ENCODE measurements at regions not wholly inside any gene's neighbourhood (a gene's known extent, or its start where the extent isn't known, plus 50 kb on each side); places are given as distances from the start of the nearest gene placed in this dataset.

GRCh38 chr2:31802711-31803110 lies 208.1 kb downstream of the MEMO1 start:
- TF ChIP-seq USF2 (IDR thresholded peaks at IDR 0.05) (no peak), ELK1 (IDR thresholded peaks at IDR 0.05; ENCODE audit: low read depth, low read length) (no peak), CTCF (IDR thresholded peaks at IDR 0.05) (no peak), JUNB (IDR thresholded peaks at IDR 0.05) (no peak), NFE2L2 (conservative IDR thresholded peaks at IDR 0.05; ENCODE audit: low read length) (no peak), KDM1A (IDR thresholded peaks at IDR 0.05; ENCODE audit: low read depth) (no peak), KDM5A (IDR thresholded peaks at IDR 0.05) (no peak), POLR2A (IDR thresholded peaks at IDR 0.05; ENCODE audit: low read length) (no peak), GATA3 (IDR thresholded peaks at IDR 0.05; ENCODE audit: borderline replicate concordance) (no peak), RAD21 (conservative IDR thresholded peaks at IDR 0.05 in 1 of 2, IDR thresholded peaks at IDR 0.05 in 1 of 2) (no peak), CEBPB (IDR thresholded peaks at IDR 0.05) (no peak), MAFK (IDR thresholded peaks at IDR 0.05; ENCODE audit: partially characterized antibody) (no peak), PBX3 (IDR thresholded peaks at IDR 0.05) (no peak), HMGXB4 (CRISPR knock-in tag; IDR thresholded peaks at IDR 0.05; ENCODE audit: borderline replicate concordance) (no peak)

Data from A549 (cell line).